Stimulated activated CD8-positive, alpha-beta memory T cell treated with anti-CD3 and anti-CD28 coated beads, Interleukin-2, amount 100 ng/mL, for 48 hours (primary cell): ENCODE measurements at regions not wholly inside any gene's neighbourhood (a gene's known extent, or its start where the extent isn't known, plus 50 kb on each side); places are given as distances from the start of the nearest gene placed in this dataset.
"Not testable (repeated sequence)": the region's sequence is repeated elsewhere in the genome, so short reads cannot be mapped to it uniquely, and the experiment has no call there.

Experiments
- DNase-seq, 2 donors: peaks; one replicate each; pipeline ENCODE4 v3.0.0-alpha.2; 2020; ENCODE audit warnings: low read depth in 2 of 2

DNA sequence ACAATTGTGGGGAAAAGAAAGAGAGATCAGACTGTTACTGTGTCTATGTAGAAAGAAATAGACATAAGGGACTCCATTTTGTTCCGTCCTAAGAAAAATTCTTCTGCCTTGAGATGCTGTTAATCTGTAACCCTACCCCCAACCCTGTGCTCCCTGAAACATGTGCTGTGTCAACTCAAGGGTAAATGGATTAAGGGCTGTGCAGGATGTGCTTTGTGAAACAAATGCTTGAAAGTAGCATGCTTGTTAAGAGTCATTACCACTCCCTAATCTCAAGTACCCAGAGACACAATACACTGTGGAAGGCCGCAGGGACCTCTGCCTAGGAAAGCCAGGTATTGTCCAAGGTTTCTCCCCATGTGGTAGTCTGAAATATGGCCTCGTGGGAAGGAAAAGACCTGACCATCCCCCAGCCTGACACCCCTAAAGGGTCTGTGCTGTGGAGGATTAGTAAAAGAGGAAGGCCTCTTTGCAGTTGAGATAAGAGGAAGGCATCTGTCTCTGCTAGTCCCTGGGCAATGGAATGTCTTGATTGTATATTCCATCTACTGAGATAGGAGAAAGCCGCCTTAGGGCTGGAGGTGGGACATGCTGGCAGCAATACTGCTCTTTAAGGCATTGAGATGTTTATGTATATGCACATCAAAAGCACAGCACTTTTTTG is 695.9 kb upstream of the ADGRL4 start:
- not testable (repeated sequence) for DNase-seq

GRCh38 chr1:79695138-79695537 is 688.6 kb upstream of the ADGRL4 start:
- DNase-seq, result no peak

- DNase-seq, result no peak
These were observed 687.7 kb upstream of the ADGRL4 start for GRCh38 chr1:79694241-79694640.

DNA sequence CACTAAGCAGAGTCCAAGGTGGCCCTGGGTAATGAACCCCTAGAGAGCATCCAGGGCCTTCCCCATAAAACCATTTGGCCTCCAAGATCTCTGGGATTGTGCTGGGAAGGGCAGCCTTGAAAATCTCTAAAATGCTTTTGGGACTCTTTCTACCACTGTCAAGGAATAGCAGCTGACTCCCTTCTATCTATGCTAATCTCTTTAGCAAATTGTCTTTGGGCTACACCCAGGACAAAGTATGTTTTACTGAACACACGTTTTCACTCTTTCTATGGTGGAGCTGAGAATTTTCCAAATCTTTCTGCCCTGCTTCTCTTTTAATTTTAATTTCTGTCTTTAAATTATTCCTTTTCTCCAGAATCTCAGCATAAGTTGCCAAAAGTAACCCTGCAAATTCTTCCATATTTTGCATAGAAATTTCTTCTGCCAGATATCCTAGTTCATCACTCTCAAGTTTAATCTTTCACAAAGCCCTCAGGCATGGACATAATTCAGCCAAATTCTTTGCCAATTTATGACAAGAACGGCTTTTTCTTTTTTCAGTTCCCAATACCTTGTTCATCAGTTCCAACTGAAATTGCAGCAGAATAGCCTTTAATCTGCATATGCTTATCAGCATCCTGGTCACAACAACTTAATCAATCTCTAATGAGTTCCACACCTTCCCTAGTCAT is 687.0 kb upstream of the ADGRL4 start:
- DNase-seq, result no peak

DNA sequence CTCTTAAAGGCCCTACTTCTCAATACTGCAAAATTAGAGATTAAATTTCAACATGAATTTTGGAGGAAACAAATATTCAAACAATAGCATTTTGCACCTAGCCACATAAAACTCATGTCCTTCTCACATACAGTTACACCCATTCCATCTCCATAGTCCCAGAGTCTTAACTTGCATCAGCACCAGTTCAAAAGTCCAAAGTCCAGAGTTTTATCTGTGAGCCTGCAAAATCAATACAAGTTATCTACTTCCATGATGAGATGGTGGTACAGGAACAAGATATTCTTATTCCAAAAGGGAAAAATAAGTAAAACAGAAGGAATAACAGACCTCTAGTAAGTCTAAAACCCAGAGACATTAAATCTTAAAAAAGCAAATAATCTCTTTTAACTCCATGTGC is 686.0 kb upstream of the ADGRL4 start:
- no peak for DNase-seq

DNA sequence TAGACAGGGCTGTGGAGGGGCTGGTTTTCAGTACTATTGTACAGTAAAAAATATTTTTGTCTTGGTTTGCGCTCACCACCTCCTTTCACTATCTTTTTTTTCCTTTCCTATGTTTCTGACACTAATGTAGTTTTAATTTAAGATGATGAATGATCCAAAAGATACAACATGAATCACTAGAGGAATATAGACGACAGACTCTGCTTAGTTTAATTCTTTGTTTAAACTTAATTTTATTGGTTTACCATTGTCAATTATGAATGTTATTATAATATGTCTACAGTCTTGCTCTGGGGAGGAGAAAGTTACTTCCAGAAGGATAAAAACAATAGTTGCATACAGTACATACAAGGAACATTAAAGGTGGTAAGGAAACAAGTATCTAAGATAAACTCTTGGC is 682.4 kb upstream of the ADGRL4 start:
- no peak for DNase-seq

GRCh38 chr1:79683420-79683819 is 676.9 kb upstream of the ADGRL4 start:
- DNase-seq, result no peak

DNA sequence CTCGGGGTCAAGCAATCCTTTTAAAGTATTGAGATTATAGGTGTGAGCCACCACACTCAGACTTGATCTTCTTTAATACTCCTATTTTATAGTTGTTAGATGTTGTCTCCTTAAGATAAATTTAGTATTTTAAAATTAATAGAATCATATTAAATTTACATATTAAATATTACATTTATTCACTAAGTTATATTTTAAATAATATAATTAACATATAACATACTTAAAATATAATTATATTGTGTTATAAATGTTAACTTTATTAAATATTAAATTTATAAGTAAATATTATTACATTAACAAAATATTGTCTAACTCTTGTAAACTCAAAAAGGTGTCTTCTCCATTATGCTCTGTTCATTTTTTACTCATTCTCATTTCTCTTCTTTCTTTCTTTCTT is 675.9 kb upstream of the ADGRL4 start:
- DNase-seq, result no peak

DNA sequence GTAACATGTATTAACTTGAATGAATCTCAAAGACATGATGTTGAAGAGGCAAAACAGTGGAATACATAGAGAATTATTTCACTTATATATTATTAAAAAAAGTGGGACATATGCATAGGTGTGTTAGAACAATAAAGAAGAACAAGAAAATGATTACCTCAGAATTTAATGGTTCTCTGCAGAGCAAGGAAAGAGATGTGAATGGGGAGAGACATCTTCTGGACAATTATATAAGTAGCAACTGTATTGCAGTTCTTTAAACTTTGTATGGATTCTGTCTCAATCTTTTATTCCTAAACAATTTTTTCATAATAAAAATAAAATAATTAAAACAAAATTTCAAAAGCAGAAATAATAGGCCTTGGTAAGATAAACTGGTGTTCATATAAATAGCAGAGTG is 674.9 kb upstream of the ADGRL4 start:
- no peak for DNase-seq

- no peak for DNase-seq
These were observed 673.4 kb upstream of the ADGRL4 start for GRCh38 chr1:79679916-79680315.

DNA sequence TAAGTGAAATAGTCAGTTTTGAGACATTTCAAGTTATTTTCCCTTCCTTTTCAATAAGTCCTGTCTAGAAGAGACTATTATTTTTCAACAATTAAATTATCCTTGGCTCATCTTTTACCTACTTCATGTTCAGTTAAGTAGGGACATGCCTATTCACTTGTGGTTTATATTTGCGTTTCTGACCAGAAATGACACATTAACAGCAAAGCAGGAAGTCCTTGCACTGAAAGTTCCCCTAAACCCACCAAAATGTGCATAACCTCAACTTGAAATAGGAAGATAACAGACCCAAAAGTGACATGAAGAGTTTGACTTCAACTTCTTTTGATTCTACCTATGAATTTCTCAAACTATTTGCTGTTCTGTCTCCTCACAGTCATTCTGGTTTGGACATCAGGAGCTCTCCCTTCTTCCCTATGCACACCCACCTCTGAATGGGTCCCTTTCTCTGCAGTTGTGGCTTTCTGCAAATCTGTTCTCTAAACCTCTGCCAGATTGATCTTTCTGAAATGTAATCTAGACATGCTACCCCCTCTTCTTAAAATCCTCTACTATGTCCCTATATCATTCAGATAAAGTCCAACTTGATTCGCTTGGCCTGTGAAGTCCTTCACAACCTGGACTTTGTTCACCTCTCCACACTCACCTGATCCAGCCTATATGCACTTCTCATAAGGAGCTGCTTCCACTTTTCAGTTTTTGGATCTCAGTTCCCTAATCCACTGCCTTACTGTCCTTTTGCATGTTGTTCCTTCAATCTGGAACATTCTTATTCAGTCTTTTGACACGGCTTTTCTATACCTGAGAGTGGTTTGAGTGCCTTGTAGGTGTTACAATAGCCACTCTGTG is 661.5 kb upstream of the ADGRL4 start:
- no peak for DNase-seq

DNA sequence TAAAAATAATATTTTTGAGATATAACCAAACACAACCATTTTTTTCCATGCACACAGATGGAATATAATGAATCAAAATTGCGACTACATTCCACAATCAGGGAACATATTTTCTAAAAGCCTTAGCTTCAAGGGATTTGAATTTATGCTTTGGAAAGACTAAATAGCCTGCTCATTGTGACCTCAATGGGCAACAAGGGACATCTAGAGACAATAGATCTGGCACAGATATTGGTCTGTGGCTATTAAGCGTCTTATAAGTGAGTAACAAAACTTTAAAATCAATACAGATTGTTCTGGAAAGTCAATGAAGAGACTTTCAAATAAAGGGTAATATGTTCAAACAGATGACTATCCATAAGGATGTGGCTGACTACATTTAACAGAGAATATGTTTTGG is 660.6 kb upstream of the ADGRL4 start:
- no peak for DNase-seq

- DNase-seq, result no peak
These were observed 657.4 kb upstream of the ADGRL4 start for GRCh38 chr1:79663916-79664315.

DNA sequence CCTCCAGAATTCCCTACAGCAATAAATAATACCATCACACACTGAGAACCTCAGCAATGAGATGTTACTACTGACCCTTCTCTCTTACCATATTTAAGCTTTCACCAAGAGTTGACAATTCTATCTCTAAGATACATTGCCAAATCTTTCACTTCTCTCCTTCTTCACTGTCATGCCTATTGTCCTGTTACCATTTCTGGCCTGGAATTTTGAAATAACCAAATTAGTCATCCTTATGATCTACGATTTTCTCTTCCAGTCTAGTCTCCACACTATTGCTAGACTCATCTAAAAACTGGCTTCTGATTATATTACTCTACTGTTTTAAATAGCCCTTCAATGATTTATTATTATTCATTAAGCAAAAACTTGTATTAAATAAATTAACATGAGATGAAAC is 656.1 kb upstream of the ADGRL4 start:
- no peak for DNase-seq

GRCh38 chr1:79660129-79660528 is 653.6 kb upstream of the ADGRL4 start:
- DNase-seq, result no peak

DNA sequence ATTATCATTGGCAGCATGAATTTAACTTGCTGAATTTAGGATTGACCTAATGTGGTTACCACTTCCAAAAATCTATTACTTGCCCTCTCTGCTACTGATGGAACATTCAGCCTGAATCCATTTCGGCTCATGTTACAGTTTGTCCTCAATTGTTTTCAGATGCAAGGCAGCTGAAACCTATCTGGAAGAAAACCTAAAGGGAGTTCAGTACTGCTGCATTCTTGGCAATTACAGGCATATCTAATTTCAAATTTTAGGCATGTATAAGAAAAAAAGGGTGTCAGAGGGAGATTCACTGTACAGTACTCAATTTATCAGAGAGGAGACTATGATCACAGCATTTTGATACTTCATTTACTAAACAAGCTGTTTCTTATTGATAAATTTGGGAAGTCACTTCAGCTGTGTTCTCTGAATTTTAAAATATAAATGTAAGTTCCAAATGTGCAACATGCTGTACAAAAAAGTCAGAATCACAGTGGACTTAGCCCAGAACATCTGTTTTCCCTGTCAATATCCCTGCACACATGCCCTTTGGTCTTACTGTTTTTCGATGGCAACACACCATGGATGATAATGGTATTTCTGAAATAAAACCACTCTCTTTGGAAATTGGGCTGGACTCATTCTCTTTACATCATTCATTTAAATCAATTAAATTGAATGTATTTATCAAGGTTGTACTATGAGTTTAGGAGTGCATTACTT is 651.6 kb upstream of the ADGRL4 start:
- DNase-seq, result no peak

DNA sequence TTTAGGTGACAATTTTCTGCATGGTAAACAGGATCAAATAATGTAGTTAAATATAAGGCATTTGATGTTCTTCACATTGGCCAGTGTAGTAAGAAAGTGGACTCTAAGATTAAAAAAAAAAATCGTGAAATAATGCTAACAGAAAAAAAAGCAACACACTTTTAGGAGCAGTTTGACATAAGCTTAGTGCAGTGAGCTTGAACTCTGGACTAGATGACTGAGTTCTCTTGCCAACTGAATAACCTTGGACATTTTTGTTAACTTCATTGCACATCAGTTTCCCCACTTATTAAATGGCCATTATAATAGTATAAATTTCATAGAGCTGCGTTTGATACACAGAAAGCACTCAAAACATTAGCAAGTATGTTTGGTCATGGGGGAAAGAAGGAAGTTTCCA is 649.3 kb upstream of the ADGRL4 start:
- DNase-seq, result no peak

DNA sequence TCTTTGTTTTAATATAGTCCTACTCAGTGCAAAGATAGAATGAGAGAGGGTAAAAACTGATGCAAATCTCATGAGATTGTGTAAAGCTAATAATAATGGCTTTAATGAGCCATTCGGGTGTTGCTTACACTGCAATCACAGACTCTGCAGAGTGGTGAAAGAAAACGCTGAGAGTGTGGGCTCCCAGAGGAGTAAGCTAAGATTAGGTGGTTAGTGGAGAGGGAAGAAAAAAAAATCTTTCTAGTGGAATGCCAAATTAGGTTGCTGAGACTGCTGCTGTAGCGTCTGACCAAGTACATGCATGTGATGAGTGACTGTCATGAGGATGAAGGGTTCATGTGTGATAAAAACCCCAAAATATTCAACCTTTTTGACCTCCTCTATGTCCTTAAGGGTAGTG is 645.9 kb upstream of the ADGRL4 start:
- DNase-seq, result no peak

GRCh38 chr1:79648126-79648525 is 641.6 kb upstream of the ADGRL4 start:
- DNase-seq, result no peak

GRCh38 chr1:79646880-79647279 is 640.4 kb upstream of the ADGRL4 start:
- DNase-seq, result no peak

GRCh38 chr1:79638382-79638781 is 631.9 kb upstream of the ADGRL4 start:
- no peak for DNase-seq

GRCh38 chr1:79633456-79633855 is 626.9 kb upstream of the ADGRL4 start:
- DNase-seq, result no peak
